Activated naive CD8-positive, alpha-beta T cell treated with anti-CD3 and anti-CD28 coated beads for 36 hours (primary cell): ENCODE measurements at regions not wholly inside any gene's neighbourhood (a gene's known extent, or its start where the extent isn't known, plus 50 kb on each side); places are given as distances from the start of the nearest gene placed in this dataset.
"Not testable (repeated sequence)": the region's sequence is repeated elsewhere in the genome, so short reads cannot be mapped to it uniquely, and the experiment has no call there.

Experiments used
- DNase-seq: peaks from one replicate; pipeline ENCODE4 v3.0.0; 2021
- H3K27ac Mint-ChIP-seq: one replicate; pipeline ENCODE4 v1.8.0; 2022; ENCODE audit warnings: mild to moderate bottlenecking, moderate library complexity, mixed read lengths
- H3K27me3 Mint-ChIP-seq: one replicate; pipeline ENCODE4 v1.8.0; 2022; ENCODE audit warnings: mild to moderate bottlenecking, mixed read lengths
- H3K36me3 Mint-ChIP-seq: one replicate; pipeline ENCODE4 v1.8.0; 2021; ENCODE audit warnings: mild to moderate bottlenecking, mixed read lengths
- H3K4me1 Mint-ChIP-seq: one replicate; pipeline ENCODE4 v1.8.0; 2021; ENCODE audit warnings: mixed read lengths
- H3K4me3 Mint-ChIP-seq: one replicate; pipeline ENCODE4 v1.8.0; 2022; ENCODE audit warnings: mild to moderate bottlenecking, moderate library complexity, mixed read lengths
- H3K9me3 Mint-ChIP-seq: one replicate; pipeline ENCODE4 v1.8.0; 2022; ENCODE audit warnings: mixed read lengths

DNA sequence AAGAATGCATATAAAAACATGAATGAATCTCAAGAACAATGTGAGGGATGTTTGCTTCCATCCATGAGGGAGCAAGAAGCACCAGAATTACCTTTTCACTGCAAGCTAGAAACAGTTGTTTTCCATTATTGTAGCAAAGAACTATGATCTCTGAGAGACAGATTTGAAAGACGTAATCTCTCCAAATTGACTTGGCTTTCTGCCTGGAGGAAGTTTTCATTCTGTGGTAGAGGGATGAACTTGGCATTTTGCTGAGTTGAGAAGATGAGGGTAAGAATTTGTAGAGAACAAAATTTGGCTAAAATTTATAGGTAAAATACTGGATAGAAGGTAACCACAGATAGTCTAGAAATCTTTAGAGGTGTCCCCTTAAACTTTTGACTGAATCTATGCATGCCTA is 496.8 kb downstream of the TDRD3 start:
- Mint-ChIP-seq H3K4me3 (no peak overlapping the region), H3K36me3 (no peaks in the 10 kb centered on the region), H3K4me1 (no peaks in the 10 kb centered on the region), H3K27ac (no peak overlapping the region), H3K9me3 (peaks cover 3% of the 10 kb centered on the region), H3K27me3 (no peaks in the 10 kb centered on the region)
- no peak for DNase-seq

DNA sequence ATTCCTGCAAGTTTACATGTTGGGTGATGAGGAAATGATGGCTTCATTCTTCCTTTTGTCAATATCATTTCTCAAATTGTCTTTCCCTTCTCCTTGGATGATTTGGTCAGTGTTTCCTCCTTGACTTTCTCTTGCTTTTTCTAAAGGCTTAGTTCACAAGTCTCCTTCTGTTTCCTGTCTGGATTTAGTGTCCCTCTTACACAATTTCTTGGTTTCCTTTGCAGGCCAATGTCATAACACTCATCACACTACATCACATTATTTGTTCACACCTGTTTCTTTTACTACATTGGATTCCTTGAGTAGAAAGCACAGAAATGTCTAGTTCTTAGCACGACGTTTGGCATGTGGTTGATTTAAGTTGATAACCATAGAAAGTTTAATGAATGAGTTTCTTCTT is 490.7 kb downstream of the TDRD3 start:
- no peaks in the 10 kb centered on the region for H3K36me3 Mint-ChIP-seq
- H3K4me3 Mint-ChIP-seq: no peak overlapping the region
- peaks cover 1% of the 10 kb centered on the region for H3K9me3 Mint-ChIP-seq
- no peaks in the 10 kb centered on the region for H3K4me1 Mint-ChIP-seq
- no peaks in the 10 kb centered on the region for H3K27me3 Mint-ChIP-seq
- no peak for DNase-seq
- no peak overlapping the region for H3K27ac Mint-ChIP-seq

DNA sequence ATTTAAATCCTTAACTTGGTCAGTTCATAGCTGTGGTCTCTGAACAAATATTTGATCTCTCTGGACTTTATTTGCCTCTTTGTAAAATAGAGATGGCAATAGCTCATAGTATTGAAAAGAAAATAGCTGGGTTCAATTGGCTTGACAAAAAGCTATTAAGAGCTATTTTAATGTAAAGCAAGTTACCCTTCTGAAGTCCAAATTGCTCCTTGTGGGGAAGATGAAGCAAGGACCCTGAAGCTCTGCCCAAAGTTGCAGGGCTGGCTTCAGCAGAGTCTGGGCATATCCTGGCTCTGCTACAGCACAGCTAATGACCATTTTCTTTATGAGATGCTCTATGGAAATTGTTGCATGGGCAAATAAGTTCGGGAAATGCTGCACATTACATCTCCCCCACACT is 484.5 kb downstream of the TDRD3 start:
- no peaks in the 10 kb centered on the region for H3K36me3 Mint-ChIP-seq
- H3K9me3 Mint-ChIP-seq: peaks cover 6% of the 10 kb centered on the region
- H3K4me1 Mint-ChIP-seq: no peaks in the 10 kb centered on the region
- H3K27me3 Mint-ChIP-seq: no peaks in the 10 kb centered on the region
- no peak for DNase-seq
- H3K27ac Mint-ChIP-seq: no peak overlapping the region
- H3K4me3 Mint-ChIP-seq: no peak overlapping the region

DNA sequence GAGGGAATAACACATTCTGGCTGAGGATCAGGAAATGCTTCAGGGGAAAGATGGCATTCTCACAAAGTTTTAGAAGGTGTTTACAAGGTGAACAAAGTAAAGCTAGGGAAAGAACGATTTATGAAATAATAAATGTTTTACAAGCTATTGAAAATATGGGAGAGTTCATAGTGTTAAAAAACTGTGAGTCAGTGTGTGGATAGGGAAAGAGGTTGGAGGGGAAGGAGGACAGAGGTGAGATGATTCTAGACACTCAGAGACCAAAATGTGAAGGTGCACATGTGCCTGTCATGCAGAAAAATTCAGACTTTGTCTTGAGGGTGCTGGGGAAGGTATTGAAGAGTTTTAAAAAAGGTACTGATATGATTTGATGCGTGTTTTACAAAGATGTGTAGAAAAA is 476.1 kb downstream of the TDRD3 start:
- no peak overlapping the region for H3K27ac Mint-ChIP-seq
- H3K36me3 Mint-ChIP-seq: no peaks in the 10 kb centered on the region
- H3K9me3 Mint-ChIP-seq: peaks cover 6% of the 10 kb centered on the region
- H3K4me3 Mint-ChIP-seq: no peak overlapping the region
- H3K4me1 Mint-ChIP-seq: no peaks in the 10 kb centered on the region
- H3K27me3 Mint-ChIP-seq: no peaks in the 10 kb centered on the region
- no peak for DNase-seq

DNA sequence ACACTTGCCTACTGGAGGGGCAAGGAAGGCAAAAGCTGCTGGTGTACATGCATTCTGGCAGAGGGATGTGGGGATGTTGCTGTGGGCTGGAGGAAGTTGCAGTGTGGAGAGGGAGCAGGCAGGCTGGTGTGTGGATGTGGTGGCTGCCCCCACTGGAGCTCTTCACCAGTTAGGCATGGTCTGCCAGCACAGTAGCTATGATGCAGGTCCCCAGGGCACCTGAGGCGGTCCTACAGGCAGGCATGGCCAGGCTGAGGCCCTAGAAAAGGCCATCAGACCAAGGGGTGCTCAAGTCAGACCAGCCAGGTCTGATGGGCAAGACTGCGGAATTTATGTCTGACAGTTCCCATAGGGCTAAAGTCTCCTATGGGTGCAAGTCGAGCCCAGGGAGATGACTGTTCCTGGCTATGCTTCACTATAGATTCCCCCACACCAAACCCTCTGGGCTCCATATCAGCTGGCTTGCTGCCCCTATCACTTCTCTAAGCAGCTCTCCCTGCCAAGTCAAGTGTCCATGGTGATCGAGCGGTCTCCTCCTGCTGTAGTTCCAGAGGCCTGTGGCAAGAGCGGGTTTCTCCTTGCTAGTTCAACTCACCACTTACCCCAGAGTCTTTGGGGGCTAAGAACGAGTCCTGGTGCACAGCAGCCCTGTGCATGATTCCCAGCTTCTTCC is 473.1 kb downstream of the TDRD3 start:
- H3K36me3 Mint-ChIP-seq: no peaks in the 10 kb centered on the region
- H3K4me1 Mint-ChIP-seq: no peaks in the 10 kb centered on the region
- no peak overlapping the region for H3K27ac Mint-ChIP-seq
- no peak overlapping the region for H3K4me3 Mint-ChIP-seq
- H3K27me3 Mint-ChIP-seq: no peaks in the 10 kb centered on the region
- peaks cover 23% of the 10 kb centered on the region for H3K9me3 Mint-ChIP-seq
- no peak for DNase-seq

DNA sequence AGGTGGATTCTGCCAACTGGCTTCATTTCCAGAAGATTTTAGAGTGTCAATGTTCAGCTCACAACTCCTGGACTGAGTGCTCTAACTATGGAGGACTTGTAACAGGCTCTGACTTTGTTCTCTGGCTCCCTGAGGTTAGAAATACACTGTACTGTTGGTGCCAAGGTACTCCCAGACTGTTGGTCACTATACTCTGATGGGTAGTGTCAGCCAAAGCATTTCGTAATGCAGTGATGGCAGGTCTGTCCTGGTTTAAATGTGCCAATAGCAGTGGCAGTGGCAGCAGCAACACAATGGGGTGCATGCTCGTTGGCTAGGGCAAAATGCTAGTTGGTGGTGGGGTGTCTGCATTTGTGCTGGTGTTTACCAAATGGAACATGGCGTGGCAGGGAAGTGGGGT is 472.2 kb downstream of the TDRD3 start:
- Mint-ChIP-seq H3K4me1 (no peaks in the 10 kb centered on the region), H3K9me3 (peaks cover 26% of the 10 kb centered on the region), H3K36me3 (no peaks in the 10 kb centered on the region), H3K27ac (no peak overlapping the region), H3K4me3 (no peak overlapping the region), H3K27me3 (no peaks in the 10 kb centered on the region)
- DNase-seq: no peak

DNA sequence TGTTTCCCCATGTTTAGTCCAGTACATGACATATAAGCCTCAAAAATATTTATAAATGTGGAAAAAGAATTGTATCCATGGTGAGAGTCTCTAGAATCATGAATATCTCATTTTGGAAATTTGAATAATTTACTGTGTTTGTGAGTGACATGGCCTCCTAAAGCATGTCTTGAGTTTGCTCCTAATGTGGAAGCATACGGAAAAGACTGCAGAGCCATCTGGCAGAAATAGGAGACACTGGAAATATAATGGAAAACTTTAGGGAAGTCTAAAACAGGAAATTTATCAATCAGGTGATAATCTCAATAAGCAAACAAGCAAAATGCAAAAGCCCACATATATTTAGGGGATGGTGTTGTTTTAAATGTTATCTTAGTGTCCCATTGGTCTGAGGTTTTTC is 465.0 kb downstream of the TDRD3 start:
- H3K9me3 Mint-ChIP-seq: peaks cover 18% of the 10 kb centered on the region
- H3K36me3 Mint-ChIP-seq: no peaks in the 10 kb centered on the region
- no peaks in the 10 kb centered on the region for H3K4me1 Mint-ChIP-seq
- no peak overlapping the region for H3K27ac Mint-ChIP-seq
- H3K27me3 Mint-ChIP-seq: no peaks in the 10 kb centered on the region
- no peak for DNase-seq
- no peak overlapping the region for H3K4me3 Mint-ChIP-seq

DNA sequence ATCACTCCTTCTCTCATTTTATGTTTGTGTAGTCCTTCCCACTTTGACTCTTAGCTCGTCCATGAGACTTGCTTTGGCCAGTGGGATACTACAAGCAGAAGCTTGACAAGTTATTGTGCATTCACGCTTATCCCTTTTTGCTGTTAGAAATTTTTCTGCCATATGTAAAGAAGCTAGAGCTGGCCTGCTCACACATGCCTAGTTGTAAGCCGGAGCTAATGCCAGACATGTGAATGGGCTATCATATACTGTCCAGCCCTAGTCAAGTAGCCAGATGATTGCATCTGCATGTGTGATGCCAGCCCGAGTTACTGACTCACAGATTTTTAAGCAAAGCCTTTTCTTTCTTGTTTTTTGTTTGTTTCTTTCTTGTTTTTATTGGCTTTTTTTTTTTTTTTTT is 460.7 kb downstream of the TDRD3 start:
- H3K4me3 Mint-ChIP-seq: no peak overlapping the region
- DNase-seq: no peak

DNA sequence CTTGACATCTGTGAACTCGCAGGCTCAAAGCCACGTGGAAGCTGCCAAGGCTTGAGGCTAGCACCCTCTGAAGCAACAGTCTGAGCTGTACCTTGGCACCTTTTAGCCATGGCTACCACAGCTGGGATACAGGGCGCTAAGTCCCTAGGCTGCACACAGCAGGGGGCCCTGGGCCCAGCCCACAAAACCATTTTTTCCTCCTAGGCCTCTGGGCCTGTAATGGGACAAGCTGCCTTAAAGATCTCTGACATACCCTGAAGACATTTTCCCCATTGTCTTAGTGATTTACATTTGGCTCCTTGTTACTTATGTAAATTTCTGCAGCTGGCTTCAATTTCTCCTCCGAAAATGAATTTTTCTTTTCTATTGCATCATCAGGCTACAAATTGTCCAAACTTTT is 455.9 kb downstream of the TDRD3 start:
- DNase-seq: no peak
- H3K9me3 Mint-ChIP-seq: peaks cover 20% of the 10 kb centered on the region
- H3K27ac Mint-ChIP-seq: no peak overlapping the region
- H3K4me3 Mint-ChIP-seq: no peak overlapping the region
- no peaks in the 10 kb centered on the region for H3K4me1 Mint-ChIP-seq
- no peaks in the 10 kb centered on the region for H3K36me3 Mint-ChIP-seq
- H3K27me3 Mint-ChIP-seq: no peaks in the 10 kb centered on the region

More for the DNA sequence above, 460.7 kb downstream of the TDRD3 start:
- Mint-ChIP-seq H3K9me3 (peaks cover 9% of the 10 kb centered on the region), H3K36me3 (no peaks in the 10 kb centered on the region), H3K4me1 (no peaks in the 10 kb centered on the region), H3K27ac (no peak overlapping the region), H3K27me3 (no peaks in the 10 kb centered on the region)

DNA sequence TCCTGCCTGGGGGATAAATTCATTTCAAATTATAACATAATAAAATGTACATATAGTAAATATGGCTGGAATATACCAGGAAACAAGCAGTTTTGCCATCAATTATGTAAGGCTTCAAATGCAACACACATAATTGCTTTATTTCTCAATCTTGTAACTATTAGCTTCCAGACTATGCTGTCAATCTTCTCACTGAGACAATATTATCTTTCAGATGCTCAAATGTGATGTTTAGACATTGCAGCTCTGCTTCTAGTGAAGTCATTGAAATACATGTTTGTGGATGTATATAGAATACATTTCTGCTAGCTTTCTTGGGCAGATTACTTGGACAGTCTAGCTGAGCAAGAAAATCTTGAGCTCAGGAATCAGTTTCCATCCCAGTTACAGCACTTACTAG is 454.4 kb downstream of the TDRD3 start:
- no peak overlapping the region for H3K27ac Mint-ChIP-seq
- no peaks in the 10 kb centered on the region for H3K4me1 Mint-ChIP-seq
- DNase-seq: no peak
- H3K4me3 Mint-ChIP-seq: no peak overlapping the region
- H3K27me3 Mint-ChIP-seq: no peaks in the 10 kb centered on the region
- no peaks in the 10 kb centered on the region for H3K36me3 Mint-ChIP-seq
- peaks cover 22% of the 10 kb centered on the region for H3K9me3 Mint-ChIP-seq

DNA sequence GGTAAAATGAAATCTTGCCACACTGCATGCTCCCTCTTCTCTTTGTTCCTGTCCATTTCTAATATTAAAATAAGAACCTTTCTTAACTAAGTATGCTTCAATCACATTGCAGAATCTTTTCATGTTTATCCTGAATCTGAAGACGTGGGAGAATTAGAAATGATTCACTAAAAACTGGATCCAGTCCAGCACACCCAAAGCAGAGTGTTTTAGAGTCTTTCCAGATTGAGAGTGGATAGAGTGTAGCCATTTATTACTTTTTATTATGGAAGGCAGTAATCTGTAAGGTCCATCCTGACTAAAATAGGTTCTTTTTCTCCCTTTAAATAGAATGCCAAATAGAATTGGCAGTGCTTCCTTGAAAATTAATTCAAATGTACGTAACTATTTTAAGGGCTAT is 453.5 kb downstream of the TDRD3 start:
- Mint-ChIP-seq H3K9me3 (peaks cover 22% of the 10 kb centered on the region), H3K4me1 (no peaks in the 10 kb centered on the region), H3K4me3 (no peak overlapping the region), H3K27me3 (no peaks in the 10 kb centered on the region), H3K27ac (no peak overlapping the region), H3K36me3 (no peaks in the 10 kb centered on the region)
- no peak for DNase-seq

DNA sequence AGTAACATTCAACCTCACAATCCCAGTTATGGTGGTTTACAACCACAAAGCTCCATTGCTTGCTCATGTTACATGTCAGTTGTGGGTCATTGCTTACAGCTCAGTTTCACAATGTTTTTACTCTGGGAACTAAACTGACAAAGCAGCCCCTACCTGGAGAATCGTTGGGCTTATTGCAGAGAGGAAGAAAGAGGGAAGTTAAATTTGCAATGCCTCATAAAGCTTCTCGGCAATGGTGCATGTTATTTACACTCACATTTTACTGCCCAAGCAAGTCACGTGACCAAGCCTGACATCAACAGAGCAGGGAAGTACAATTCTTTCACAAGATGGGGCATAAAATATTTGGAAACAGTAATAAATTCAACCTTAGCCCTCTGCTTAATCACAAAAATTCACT is 441.6 kb downstream of the TDRD3 start:
- peaks cover 3% of the 10 kb centered on the region for H3K9me3 Mint-ChIP-seq
- DNase-seq: no peak
- no peak overlapping the region for H3K4me3 Mint-ChIP-seq
- H3K4me1 Mint-ChIP-seq: no peaks in the 10 kb centered on the region
- H3K36me3 Mint-ChIP-seq: no peaks in the 10 kb centered on the region
- H3K27me3 Mint-ChIP-seq: no peaks in the 10 kb centered on the region
- no peak overlapping the region for H3K27ac Mint-ChIP-seq

DNA sequence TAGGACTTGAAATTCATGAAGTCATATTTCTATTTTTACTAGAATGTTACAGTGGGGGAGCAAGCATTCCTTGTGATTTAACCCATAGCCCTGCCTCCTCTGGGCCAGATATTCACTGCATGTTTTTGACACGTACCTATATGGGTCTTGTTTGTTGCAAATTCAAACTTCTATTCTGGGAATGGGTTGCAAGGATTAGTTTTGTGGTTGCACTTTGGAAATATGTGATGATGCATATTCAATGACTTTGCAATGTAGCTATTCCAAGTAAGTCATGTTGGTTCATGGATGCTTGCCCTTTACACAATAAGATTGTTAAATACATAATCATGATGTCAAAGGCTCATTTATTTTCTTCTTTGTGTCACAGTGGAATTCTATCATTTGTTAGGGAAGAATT is 440.8 kb downstream of the TDRD3 start:
- Mint-ChIP-seq H3K27ac (no peak overlapping the region), H3K36me3 (no peaks in the 10 kb centered on the region), H3K4me1 (no peaks in the 10 kb centered on the region), H3K4me3 (no peak overlapping the region), H3K27me3 (no peaks in the 10 kb centered on the region), H3K9me3 (peaks cover 1% of the 10 kb centered on the region)
- DNase-seq: no peak

DNA sequence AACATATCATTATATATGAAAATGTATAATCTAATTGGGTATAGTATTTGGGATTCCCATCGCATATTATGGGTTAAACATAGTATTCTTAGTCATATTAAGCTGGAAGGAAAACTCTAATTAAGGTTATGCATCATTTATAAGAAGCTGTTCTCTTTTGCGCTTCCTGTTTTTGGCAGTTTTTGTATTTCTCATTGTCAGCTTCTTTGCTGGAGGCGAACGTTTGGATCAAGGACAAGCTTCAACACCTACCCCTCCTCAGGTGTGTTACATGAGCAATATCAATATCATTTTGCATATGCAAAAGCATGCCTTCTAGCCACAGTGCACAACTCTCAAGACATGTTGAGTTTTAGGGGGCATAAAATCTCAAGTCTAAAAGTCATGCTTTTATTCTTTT is 439.8 kb downstream of the TDRD3 start:
- Mint-ChIP-seq H3K4me3 (no peak overlapping the region), H3K9me3 (peaks cover 1% of the 10 kb centered on the region), H3K36me3 (no peaks in the 10 kb centered on the region), H3K4me1 (no peaks in the 10 kb centered on the region), H3K27me3 (no peaks in the 10 kb centered on the region), H3K27ac (no peak overlapping the region)
- DNase-seq: no peak

DNA sequence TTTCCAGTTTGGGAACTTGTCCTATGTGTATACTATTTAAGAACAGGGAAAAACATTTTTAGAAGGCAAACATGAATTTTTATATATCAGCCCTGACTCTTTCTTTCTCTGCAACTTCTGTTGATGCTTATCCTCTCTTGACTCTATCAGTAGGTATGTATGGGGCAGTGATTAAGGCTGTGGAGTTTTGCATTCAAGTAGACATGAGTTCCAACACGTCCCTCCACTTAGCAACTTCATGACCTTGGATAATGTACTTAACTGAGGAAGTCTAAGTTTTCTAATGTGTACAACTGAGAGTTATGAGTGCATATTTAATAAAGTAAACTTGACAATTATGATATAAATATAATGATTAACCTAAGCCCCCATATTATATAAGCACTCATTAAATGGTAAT is 414.6 kb downstream of the TDRD3 start:
- H3K9me3 Mint-ChIP-seq: peaks cover 9% of the 10 kb centered on the region
- DNase-seq: no peak
- no peak overlapping the region for H3K27ac Mint-ChIP-seq
- no peaks in the 10 kb centered on the region for H3K27me3 Mint-ChIP-seq
- no peaks in the 10 kb centered on the region for H3K36me3 Mint-ChIP-seq
- H3K4me3 Mint-ChIP-seq: no peak overlapping the region
- H3K4me1 Mint-ChIP-seq: no peaks in the 10 kb centered on the region

DNA sequence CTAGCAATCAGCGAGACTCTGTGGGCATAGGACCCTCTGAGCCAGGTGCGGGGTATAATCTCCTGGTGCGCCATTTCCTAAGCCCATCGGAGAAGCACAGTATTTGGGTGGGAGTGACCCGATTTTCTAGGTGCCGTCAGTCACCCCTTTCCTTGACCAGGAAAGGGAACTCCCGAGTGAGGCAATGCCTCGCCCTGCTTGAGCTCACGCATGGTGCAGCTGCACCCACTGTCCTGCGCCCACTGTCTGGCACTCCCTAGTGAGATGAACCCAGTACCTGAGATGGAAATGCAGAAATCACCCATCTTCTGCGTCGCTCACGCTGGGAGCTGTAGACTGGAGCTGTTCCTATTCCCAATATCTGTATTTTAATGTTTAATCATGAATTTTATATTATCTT is 408.6 kb downstream of the TDRD3 start:
- not testable (repeated sequence) for H3K9me3 Mint-ChIP-seq, H3K4me3 Mint-ChIP-seq, H3K27ac Mint-ChIP-seq, H3K36me3 Mint-ChIP-seq, H3K27me3 Mint-ChIP-seq, H3K4me1 Mint-ChIP-seq, DNase-seq

DNA sequence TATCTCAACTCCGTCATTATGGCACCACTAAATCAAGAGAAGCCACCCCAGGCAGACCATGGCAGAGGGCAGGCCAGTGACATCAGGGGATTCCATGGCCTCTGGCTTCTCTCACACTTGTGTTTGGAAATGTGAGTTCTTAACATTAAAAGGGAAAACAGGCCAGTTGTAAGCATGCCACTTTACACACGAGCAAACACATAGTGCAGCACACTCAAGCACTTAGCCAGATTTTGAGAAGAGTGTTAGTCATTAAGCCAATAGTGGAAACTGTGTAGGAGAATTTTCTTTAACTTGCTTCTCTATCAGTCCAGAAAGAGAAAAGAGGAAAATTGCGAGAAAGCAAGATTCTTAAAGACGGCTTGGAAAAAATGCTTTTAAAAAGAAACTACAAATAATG is 401.5 kb downstream of the TDRD3 start:
- Mint-ChIP-seq H3K4me1 (no peaks in the 10 kb centered on the region), H3K27ac (no peak overlapping the region), H3K9me3 (peaks cover 2% of the 10 kb centered on the region), H3K4me3 (no peak overlapping the region), H3K27me3 (no peaks in the 10 kb centered on the region), H3K36me3 (no peaks in the 10 kb centered on the region)
- DNase-seq: no peak
